ENCODE measurements at regions not wholly inside any gene's neighbourhood (a gene's known extent, or its start where the extent isn't known, plus 50 kb on each side); places are given as distances from the start of the nearest gene placed in this dataset.
A peak's percentile ranks its signal among the peaks of the same experiment; 100 is the strongest.

DNA sequence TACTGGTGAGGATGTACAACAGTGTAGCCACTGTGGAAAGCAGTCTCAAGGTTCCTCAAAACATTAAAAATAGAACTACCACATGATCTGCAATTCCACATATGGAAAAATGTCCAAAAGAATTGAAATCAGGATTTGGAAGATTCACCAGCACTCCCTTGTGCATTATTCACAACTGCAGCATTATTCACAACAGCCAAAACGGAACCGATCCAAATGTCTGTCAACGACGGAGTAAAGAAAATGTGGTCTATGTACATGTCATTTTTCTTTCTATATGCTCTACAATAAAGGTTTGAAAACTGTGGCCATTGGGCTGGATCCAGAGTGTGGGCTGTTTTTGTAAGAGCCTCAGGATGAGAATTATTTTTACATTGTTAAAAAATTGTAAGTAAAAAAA lies 1206.1 kb upstream of the CELF2 start:
- H3K27me3 ChIP-seq (ENCODE audit: control insufficient read depth, insufficient read depth, low read length), result no peaks in the 10 kb centered on the region
- no peak overlapping the region for H3K4me3 ChIP-seq (ENCODE audit: low read depth, low read length)
- no peak for TF ChIP-seq CTCF (IDR thresholded peaks at IDR 0.05; ENCODE audit: insufficient read depth, low read length, poor library complexity, severe bottlenecking)
- H3K36me3 ChIP-seq (ENCODE audit: control insufficient read depth, insufficient read depth, low read length), result no peaks in the 10 kb centered on the region
- no peak for DNase-seq (ENCODE audit: low read depth)

DNA sequence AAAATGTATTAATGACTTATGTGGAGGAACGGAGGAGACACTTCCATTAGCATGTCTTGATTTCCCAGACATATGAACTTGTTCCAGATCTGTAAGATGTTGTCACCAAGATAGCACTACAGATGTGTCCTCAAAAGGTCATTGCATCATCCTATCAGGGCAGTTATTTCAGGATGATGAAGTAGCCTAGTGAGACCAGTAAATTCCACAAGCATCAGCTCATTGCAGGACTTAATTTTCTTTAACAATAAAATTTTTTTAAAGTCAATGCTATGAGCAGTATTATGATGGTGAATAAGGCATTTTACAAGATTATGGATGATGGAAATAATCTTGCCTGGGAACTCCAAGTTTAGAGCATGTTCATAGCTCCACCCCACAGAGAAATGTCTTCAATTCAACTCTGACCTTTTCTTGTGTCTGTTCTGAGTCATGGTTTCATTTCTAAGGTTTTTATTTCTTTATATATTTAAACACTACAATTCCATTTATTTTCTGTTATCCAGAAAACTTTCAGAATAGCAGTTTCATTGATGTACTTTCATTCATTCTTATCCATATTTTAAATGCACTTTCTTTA lies 1203.3 kb upstream of the CELF2 start:
- Histone ChIP-seq H3K27me3 (ENCODE audit: control insufficient read depth, insufficient read depth, low read length) (no peaks in the 10 kb centered on the region), H3K4me3 (ENCODE audit: low read depth, low read length) (no peak overlapping the region), H3K36me3 (ENCODE audit: control insufficient read depth, insufficient read depth, low read length) (no peaks in the 10 kb centered on the region)
- DNase-seq (ENCODE audit: low read depth), result no peak
- TF ChIP-seq CTCF (IDR thresholded peaks at IDR 0.05; ENCODE audit: insufficient read depth, low read length, poor library complexity, severe bottlenecking), result no peak

GRCh38 chr10:9819756-9820494 lies 1197.7 kb upstream of the CELF2 start:
- no peak for TF ChIP-seq CTCF (IDR thresholded peaks at IDR 0.05; ENCODE audit: insufficient read depth, low read length, poor library complexity, severe bottlenecking)
- no peak overlapping the region for H3K4me3 ChIP-seq (ENCODE audit: low read depth, low read length)
- no peak for DNase-seq (ENCODE audit: low read depth)
- H3K36me3 ChIP-seq (ENCODE audit: control insufficient read depth, insufficient read depth, low read length), result no peaks in the 10 kb centered on the region
- H3K27me3 ChIP-seq (ENCODE audit: control insufficient read depth, insufficient read depth, low read length), result no peaks in the 10 kb centered on the region

GRCh38 chr10:9823268-9823930 lies 1194.3 kb upstream of the CELF2 start:
- no peaks in the 10 kb centered on the region for H3K27me3 ChIP-seq (ENCODE audit: control insufficient read depth, insufficient read depth, low read length)
- no peak for DNase-seq (ENCODE audit: low read depth)
- no peak for TF ChIP-seq CTCF (IDR thresholded peaks at IDR 0.05; ENCODE audit: insufficient read depth, low read length, poor library complexity, severe bottlenecking)
- H3K4me3 ChIP-seq (ENCODE audit: low read depth, low read length), result no peak overlapping the region
- H3K36me3 ChIP-seq (ENCODE audit: control insufficient read depth, insufficient read depth, low read length), result no peaks in the 10 kb centered on the region

DNA sequence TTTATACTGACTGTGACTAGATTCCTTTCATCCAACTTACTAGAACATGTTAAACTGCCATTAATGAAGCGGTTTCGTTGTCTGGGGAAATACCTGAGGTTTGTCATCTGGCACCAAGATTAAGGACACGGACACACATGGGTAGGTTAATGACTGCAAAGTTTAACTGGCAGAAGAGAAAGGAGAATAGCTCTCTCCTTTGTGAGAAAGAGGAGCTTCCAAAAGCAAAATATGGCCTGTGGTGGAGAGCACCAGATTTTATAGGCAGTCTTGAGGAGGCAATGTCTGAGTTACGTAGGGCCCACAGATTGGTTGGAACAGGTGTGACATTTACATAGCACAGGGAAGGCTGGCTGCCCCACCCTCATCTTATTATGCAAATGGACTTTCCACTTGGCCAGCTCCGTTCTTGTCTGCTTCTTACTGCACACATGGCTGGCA lies 1193.0 kb upstream of the CELF2 start:
- Histone ChIP-seq H3K36me3 (ENCODE audit: control insufficient read depth, insufficient read depth, low read length) (no peaks in the 10 kb centered on the region), H3K4me3 (ENCODE audit: low read depth, low read length) (no peak overlapping the region), H3K27me3 (ENCODE audit: control insufficient read depth, insufficient read depth, low read length) (no peaks in the 10 kb centered on the region)
- TF ChIP-seq CTCF (IDR thresholded peaks at IDR 0.05; ENCODE audit: insufficient read depth, low read length, poor library complexity, severe bottlenecking), result no peak
- DNase-seq (ENCODE audit: low read depth), result peak; percentile 60

Measured in kidney epithelial cell (primary cell).